Naive thymus-derived CD4-positive, alpha-beta T cell (primary cell): ENCODE measurements at regions not wholly inside any gene's neighbourhood (a gene's known extent, or its start where the extent isn't known, plus 50 kb on each side); places are given as distances from the start of the nearest gene placed in this dataset.
A peak's percentile ranks its signal among the peaks of the same experiment; 100 is the strongest.

Experiments used
- ATAC-seq: fragments of 150-1000 bp; cut with Tn5 transposase; 2 replicates; pipeline ENCODE4 v1.10.0; 2021; ENCODE audit warnings: mild to moderate bottlenecking, moderate library complexity
- CTCF ChIA-PET: fragments of 350-600 bp; sonication (Branson Sonifier 250); formaldehyde crosslinking; loops from one replicate; lab custom pipeline; 2021; ENCODE audit warnings: antibody characterized with exemption; lab: Charles Lee
- POLR2A ChIA-PET: fragments of 350-600 bp; sonication (Branson Sonifier 250); formaldehyde crosslinking; loops from one replicate; lab custom pipeline; 2021; ENCODE audit warnings: antibody characterized with exemption, inconsistent platforms; lab: Charles Lee
- DNase-seq, 9 donors: peaks; one replicate each; pipeline versions ENCODE4 v3.0.0 to v3.0.0-alpha.2; 2020 to 2022; ENCODE audit warnings: mixed read lengths in 1 of 9
- H3K27ac ChIP-seq: one replicate; pipeline ENCODE4 v1.7.0; 2013; ENCODE audit warnings: mild to moderate bottlenecking, low read depth, low read length, moderate library complexity
- H3K27me3 ChIP-seq, 2 donors: one replicate each; pipeline ENCODE4 v1.7.0; 2013; ENCODE audit warnings: low read length in 2 of 2, mild to moderate bottlenecking in 2 of 2, moderate library complexity in 2 of 2; ENCODE audit not compliant: control insufficient read depth in 2 of 2, insufficient read depth in 2 of 2
- H3K36me3 ChIP-seq, 3 experiments: 1 replicate in 2 of 3; 2 replicates in 1 of 3; pipeline ENCODE4 v1.7.0; 2013; ENCODE audit warnings: low read length in 3 of 3, mild to moderate bottlenecking in 3 of 3, moderate library complexity in 1 of 3; ENCODE audit not compliant: insufficient read depth in 3 of 3, control insufficient read depth in 2 of 3
- H3K4me1 ChIP-seq, 2 donors: one replicate each; pipeline ENCODE4 v1.7.0; 2013; ENCODE audit warnings: low read length in 2 of 2, mild to moderate bottlenecking in 2 of 2, moderate library complexity in 1 of 2; ENCODE audit not compliant: control insufficient read depth in 2 of 2, insufficient read depth in 2 of 2
- H3K4me3 ChIP-seq: 2 replicates; pipeline ENCODE4 v1.7.0; 2013; ENCODE audit warnings: mild to moderate bottlenecking, low read length
- H3K9me3 ChIP-seq, 3 experiments: 1 replicate in 2 of 3; 2 replicates in 1 of 3; pipeline ENCODE4 v1.7.0; 2013; ENCODE audit warnings: low read length in 3 of 3; ENCODE audit not compliant: control insufficient read depth in 2 of 3
- H3K27ac Mint-ChIP-seq, 9 donors: one replicate each; pipeline ENCODE4 v1.8.0; 2020 to 2022; ENCODE audit warnings: mixed read lengths in 9 of 9, mild to moderate bottlenecking in 8 of 9, moderate library complexity in 5 of 9, inconsistent platforms in 2 of 9
- H3K27me3 Mint-ChIP-seq, 5 donors: one replicate each; pipeline ENCODE4 v1.8.0; 2021 to 2022; ENCODE audit warnings: mixed read lengths in 5 of 5, mild to moderate bottlenecking in 1 of 5
- H3K36me3 Mint-ChIP-seq, 5 donors: one replicate each; pipeline ENCODE4 v1.8.0; 2020 to 2022; ENCODE audit warnings: mixed read lengths in 5 of 5, mild to moderate bottlenecking in 3 of 5, inconsistent platforms in 1 of 5
- H3K4me1 Mint-ChIP-seq, 7 donors: one replicate each; pipeline ENCODE4 v1.8.0; 2020 to 2022; ENCODE audit warnings: mixed read lengths in 7 of 7, mild to moderate bottlenecking in 3 of 7, inconsistent platforms in 1 of 7
- H3K4me3 Mint-ChIP-seq, 10 donors: one replicate each; pipeline ENCODE4 v1.8.0; 2020 to 2022; ENCODE audit warnings: mild to moderate bottlenecking in 10 of 10, mixed read lengths in 10 of 10, moderate library complexity in 6 of 10, inconsistent platforms in 2 of 10
- H3K9me3 Mint-ChIP-seq, 11 donors: one replicate each; pipeline ENCODE4 v1.8.0; 2020 to 2022; ENCODE audit warnings: mixed read lengths in 11 of 11, mild to moderate bottlenecking in 4 of 11, inconsistent platforms in 1 of 11, moderate library complexity in 1 of 11
- intact Hi-C, 2 donors: fragments of 100-400 bp; cut with micrococcal nuclease; formaldehyde crosslinking; loops; one replicate each; pipeline ENCODE4 v1.15.1; 2023

DNA sequence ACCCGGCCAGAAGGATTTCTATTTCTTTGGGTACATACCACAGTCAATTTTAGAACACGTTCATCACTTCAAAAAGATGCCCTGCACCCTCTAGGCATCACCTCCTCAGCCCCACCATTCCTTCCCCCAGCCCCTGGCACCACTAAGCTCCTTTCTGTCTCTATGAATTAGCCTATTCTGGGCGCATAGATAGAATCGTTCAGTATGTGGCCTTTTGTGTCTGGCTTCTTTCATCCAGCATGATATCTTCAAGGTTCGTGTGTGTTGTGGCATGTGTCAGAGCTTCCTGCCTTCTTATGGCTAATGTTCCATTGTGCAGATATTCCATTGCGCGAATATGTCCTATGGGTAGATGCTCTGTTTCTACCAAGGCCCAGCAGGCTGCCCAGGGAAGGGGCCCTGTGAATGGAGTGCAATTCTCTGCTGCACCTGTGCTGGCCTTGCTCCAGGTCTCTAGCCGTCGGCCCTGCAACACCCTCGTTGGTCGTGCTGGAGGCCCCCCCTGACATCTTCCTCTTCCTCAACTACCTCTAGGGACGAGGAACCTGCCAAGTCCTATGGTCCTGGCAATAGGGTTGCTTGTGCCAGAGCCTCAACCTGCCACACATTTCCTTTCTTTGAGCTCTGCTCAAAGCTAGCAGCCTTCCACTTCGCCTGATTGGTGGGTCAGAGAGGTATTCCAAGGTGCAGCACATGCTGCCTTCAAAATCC is 113.5 kb downstream of the RIPK4 start:
- Histone ChIP-seq H3K27me3 (no peaks in the 10 kb centered on the region), H3K36me3 (no peaks in the 10 kb centered on the region), H3K4me3 (no peak overlapping the region), H3K27ac (no peak overlapping the region), H3K4me1 (no peaks in the 10 kb centered on the region), H3K9me3 (no peaks in the 10 kb centered on the region)
- Mint-ChIP-seq H3K36me3 (no peaks in the 10 kb centered on the region), H3K9me3 (peaks cover 0 to 4% (median 0%) of the 10 kb centered on the region in 11 donors), H3K4me1 (peaks cover 0 to 5% (median 0%) of the 10 kb centered on the region in 7 donors), H3K27ac (peak overlapping the region in 1 of 9 donors; percentile 20), H3K4me3 (no peak overlapping the region), H3K27me3 (peaks cover 6 to 14% (median 7%) of the 10 kb centered on the region in 5 donors)
- intact Hi-C loops = no loop called here
- POLR2A ChIA-PET = no interaction called here
- no peak for ATAC-seq
- CTCF ChIA-PET = no interaction called here
- no peak for DNase-seq

GRCh38 chr21:41651830-41652229 is 115.0 kb downstream of the RIPK4 start:
- POLR2A ChIA-PET = no interaction called here

DNA sequence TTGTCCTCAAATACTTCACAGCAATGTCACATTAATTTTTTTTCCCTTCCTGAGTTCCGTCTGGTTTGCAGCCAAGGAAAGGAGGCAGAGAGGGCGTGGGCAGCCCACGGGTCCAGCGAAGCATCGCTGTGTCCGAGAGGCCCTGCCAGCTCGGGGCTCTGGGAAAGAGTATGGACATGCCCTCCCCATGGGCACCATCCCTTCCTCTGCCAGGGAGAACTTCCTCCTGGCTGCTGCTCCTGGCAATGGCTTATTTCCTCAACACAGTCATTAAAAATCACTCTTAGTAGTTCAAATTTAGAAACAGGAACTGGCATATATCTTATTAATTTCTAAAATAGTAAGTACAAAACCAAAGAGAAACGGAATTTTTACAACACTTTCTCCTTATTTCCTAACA is 115.4 kb downstream of the RIPK4 start:
- H3K27me3 Mint-ChIP-seq = peaks cover 3 to 9% (median 6%) of the 10 kb centered on the region in 5 donors
- intact Hi-C loops = no loop called here
- no peak overlapping the region for H3K27ac ChIP-seq
- no peak overlapping the region for H3K4me3 Mint-ChIP-seq
- H3K4me3 ChIP-seq = no peak overlapping the region
- no peaks in the 10 kb centered on the region for H3K4me1 ChIP-seq
- peak overlapping the region in 1 of 9 donors; percentile 12 for H3K27ac Mint-ChIP-seq
- ChIA-PET POLR2A (no interaction called here), CTCF (no interaction called here)
- no peaks in the 10 kb centered on the region for H3K27me3 ChIP-seq
- DNase-seq = no peak
- H3K36me3 Mint-ChIP-seq = no peaks in the 10 kb centered on the region
- ATAC-seq = no peak
- H3K9me3 Mint-ChIP-seq = peaks cover 0 to 4% (median 0%) of the 10 kb centered on the region in 11 donors
- no peaks in the 10 kb centered on the region for H3K9me3 ChIP-seq
- H3K4me1 Mint-ChIP-seq = peaks cover 0 to 5% (median 0%) of the 10 kb centered on the region in 7 donors
- H3K36me3 ChIP-seq = no peaks in the 10 kb centered on the region

More at GRCh38 chr21:41651830-41652229, 115.0 kb downstream of the RIPK4 start:
- CTCF ChIA-PET = no interaction called here
- H3K9me3 Mint-ChIP-seq = peaks cover 0 to 4% (median 0%) of the 10 kb centered on the region in 11 donors
- no peak overlapping the region for H3K4me3 Mint-ChIP-seq
- Histone ChIP-seq H3K27ac (no peak overlapping the region), H3K36me3 (no peaks in the 10 kb centered on the region), H3K27me3 (no peaks in the 10 kb centered on the region), H3K9me3 (no peaks in the 10 kb centered on the region), H3K4me1 (no peaks in the 10 kb centered on the region), H3K4me3 (no peak overlapping the region)
- H3K36me3 Mint-ChIP-seq = no peaks in the 10 kb centered on the region
- no peak overlapping the region for H3K27ac Mint-ChIP-seq
- ATAC-seq (no peak), DNase-seq (no peak)
- intact Hi-C loops = no loop called here
- H3K27me3 Mint-ChIP-seq = peaks cover 3 to 9% (median 7%) of the 10 kb centered on the region in 5 donors
- H3K4me1 Mint-ChIP-seq = peaks cover 0 to 5% (median 0%) of the 10 kb centered on the region in 7 donors

DNA sequence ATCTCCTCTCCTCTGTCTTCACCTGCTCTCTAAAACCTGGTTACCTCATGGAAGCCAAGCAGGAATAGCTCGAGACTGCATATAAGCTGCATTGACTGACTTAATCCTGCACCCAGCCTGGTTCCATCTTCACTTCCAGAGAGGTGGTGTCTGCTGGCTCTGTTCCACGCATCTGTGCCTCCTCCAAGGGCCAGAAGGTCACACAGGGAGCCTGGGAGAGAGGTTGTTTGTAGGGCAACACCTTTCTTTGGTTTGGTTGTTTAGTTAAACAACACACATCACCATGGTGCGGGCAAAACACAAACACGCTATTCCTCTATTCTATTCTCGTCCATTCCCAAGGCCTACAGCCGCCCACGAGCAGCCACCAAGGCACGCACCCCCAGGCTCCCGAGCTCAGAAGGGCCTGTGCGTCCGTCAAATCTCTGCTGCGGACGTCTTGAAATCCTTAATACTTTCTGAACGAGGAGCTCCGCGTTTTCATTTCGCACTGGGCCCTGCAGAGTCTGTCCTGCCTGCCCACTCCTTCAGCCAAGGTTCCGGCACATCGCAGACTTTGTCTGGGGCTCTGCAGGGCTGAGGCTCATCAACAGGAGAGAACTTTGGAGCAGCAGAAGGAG is 116.2 kb downstream of the RIPK4 start:
- Mint-ChIP-seq H3K4me3 (no peak overlapping the region), H3K4me1 (peaks cover 0 to 5% (median 0%) of the 10 kb centered on the region in 7 donors)

DNA sequence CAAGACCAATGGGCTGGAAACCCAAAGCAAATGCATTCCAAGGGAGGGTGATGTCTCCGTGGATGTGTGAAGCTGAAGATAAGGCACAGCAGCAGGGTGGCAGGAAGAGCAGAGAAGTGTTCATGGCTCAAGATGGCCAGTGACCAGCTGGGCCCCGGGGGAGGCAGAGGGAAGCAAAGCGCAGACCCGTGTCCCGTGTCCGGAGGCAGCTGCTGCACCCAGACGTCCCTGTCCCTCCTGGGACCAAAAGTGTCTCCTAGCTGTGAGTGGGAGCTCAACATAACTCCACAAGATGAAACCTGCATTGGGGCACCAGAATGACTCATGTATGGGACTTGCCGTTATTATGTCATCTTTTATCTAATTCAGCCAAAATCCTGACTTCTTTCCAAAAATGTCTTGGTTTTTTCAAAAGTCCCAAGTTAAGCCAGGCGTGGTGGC is 118.2 kb downstream of the RIPK4 start:
- intact Hi-C loops = no loop called here
- Mint-ChIP-seq H3K27ac (no peak overlapping the region), H3K4me1 (peaks cover 0 to 5% (median 0%) of the 10 kb centered on the region in 7 donors), H3K4me3 (no peak overlapping the region), H3K27me3 (peaks cover 3 to 13% (median 7%) of the 10 kb centered on the region in 5 donors), H3K9me3 (peaks cover 0 to 4% (median 0%) of the 10 kb centered on the region in 11 donors), H3K36me3 (no peaks in the 10 kb centered on the region)
- ChIA-PET POLR2A (no interaction called here), CTCF (no interaction called here)
- Histone ChIP-seq H3K36me3 (no peaks in the 10 kb centered on the region), H3K4me3 (no peak overlapping the region), H3K4me1 (no peaks in the 10 kb centered on the region), H3K9me3 (no peaks in the 10 kb centered on the region), H3K27me3 (no peaks in the 10 kb centered on the region), H3K27ac (no peak overlapping the region)
- ATAC-seq (no peak), DNase-seq (no peak)

More for the DNA sequence above, 116.2 kb downstream of the RIPK4 start:
- H3K27ac ChIP-seq = no peak overlapping the region
- intact Hi-C loops = no loop called here
- POLR2A ChIA-PET = no interaction called here
- no peaks in the 10 kb centered on the region for H3K36me3 ChIP-seq
- H3K27me3 Mint-ChIP-seq = peaks cover 3 to 9% (median 5%) of the 10 kb centered on the region in 5 donors
- no peaks in the 10 kb centered on the region for H3K36me3 Mint-ChIP-seq
- CTCF ChIA-PET = no interaction called here
- no peaks in the 10 kb centered on the region for H3K9me3 ChIP-seq
- peaks cover 0 to 4% (median 0%) of the 10 kb centered on the region in 11 donors for H3K9me3 Mint-ChIP-seq
- no peaks in the 10 kb centered on the region for H3K4me1 ChIP-seq
- H3K27ac Mint-ChIP-seq = no peak overlapping the region
- no peaks in the 10 kb centered on the region for H3K27me3 ChIP-seq
- DNase-seq = no peak
- ATAC-seq = no peak
- H3K4me3 ChIP-seq = no peak overlapping the region

DNA sequence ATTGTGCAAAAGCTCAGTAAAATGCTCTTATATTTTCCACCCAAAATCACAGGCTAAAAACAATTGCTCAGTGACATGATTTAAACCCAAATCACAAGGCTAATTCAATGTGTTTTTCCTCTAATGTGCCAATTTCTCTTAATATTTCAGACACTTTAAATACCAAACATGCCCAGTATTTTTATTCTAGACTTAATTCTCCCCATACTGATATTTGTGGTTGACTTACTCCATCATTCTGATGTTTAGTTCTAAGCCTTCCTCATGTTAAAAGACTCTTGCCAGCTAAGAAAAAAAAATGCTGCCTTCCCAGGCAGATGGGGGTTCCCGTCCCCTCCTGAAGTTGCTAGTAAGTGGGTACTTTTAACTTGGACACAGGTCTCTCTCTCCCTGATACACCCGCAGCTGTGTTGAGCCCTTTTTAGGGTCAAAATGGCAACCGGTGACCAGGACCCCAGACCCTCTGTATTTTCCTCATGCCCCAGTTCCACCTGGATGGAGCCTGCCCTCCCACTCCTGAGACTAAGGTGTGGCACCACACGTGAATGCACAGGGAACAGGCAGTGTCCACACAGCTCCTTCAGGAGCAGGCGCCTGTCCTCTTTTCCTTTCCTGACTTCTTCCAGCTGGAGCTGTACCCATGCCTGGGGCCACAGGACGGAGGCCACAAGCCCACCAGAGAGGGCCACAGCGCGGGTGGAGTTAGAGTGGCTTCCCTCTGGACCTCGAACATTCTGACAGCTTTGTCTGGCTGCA is 118.9 kb downstream of the RIPK4 start:
- Mint-ChIP-seq H3K4me3 (no peak overlapping the region), H3K4me1 (peaks cover 0 to 5% (median 0%) of the 10 kb centered on the region in 7 donors), H3K27me3 (peaks cover 5 to 18% (median 9%) of the 10 kb centered on the region in 5 donors), H3K27ac (no peak overlapping the region), H3K9me3 (peaks cover 0 to 4% (median 0%) of the 10 kb centered on the region in 11 donors), H3K36me3 (no peaks in the 10 kb centered on the region)
- POLR2A ChIA-PET = no interaction called here
- intact Hi-C loops = no loop called here
- no peaks in the 10 kb centered on the region for H3K36me3 ChIP-seq
- DNase-seq (no peak), ATAC-seq (no peak)
- no peak overlapping the region for H3K4me3 ChIP-seq
- H3K4me1 ChIP-seq = no peaks in the 10 kb centered on the region
- H3K27ac ChIP-seq = no peak overlapping the region
- CTCF ChIA-PET = no interaction called here
- H3K27me3 ChIP-seq = no peaks in the 10 kb centered on the region
- no peaks in the 10 kb centered on the region for H3K9me3 ChIP-seq
